ENCODE measurements at regions not wholly inside any gene's neighbourhood (a gene's known extent, or its start where the extent isn't known, plus 50 kb on each side); places are given as distances from the start of the nearest gene placed in this dataset.

- no peak for DNase-seq
Observed at GRCh38 chr12:13670285-13670866, 311.0 kb downstream of the GRIN2B start.

- no peak for DNase-seq
Observed at GRCh38 chr12:13668880-13669279, 312.5 kb downstream of the GRIN2B start.

GRCh38 chr12:13666806-13667205 lies 314.6 kb downstream of the GRIN2B start:
- no peak for DNase-seq

GRCh38 chr12:13661005-13661887 lies 320.2 kb downstream of the GRIN2B start:
- DNase-seq = no peak

GRCh38 chr12:13654456-13654855 lies 326.9 kb downstream of the GRIN2B start:
- no peak for DNase-seq

- DNase-seq = no peak
Observed at GRCh38 chr12:13652105-13652504, 329.3 kb downstream of the GRIN2B start.

GRCh38 chr12:13635709-13636108 lies 345.7 kb downstream of the GRIN2B start:
- no peak for DNase-seq

GRCh38 chr12:13631873-13632272 lies 349.5 kb downstream of the GRIN2B start:
- DNase-seq = no peak

GRCh38 chr12:13630354-13630753 lies 351.0 kb downstream of the GRIN2B start:
- no peak for DNase-seq

- DNase-seq = no peak
Observed at GRCh38 chr12:13628067-13628466, 353.3 kb downstream of the GRIN2B start.

- DNase-seq = no peak
Observed at GRCh38 chr12:13627536-13627935, 353.9 kb downstream of the GRIN2B start.

- no peak for DNase-seq
Observed at GRCh38 chr12:13613297-13613696, 368.1 kb downstream of the GRIN2B start.

- no peak for DNase-seq
Observed at GRCh38 chr12:13609894-13610679, 371.3 kb downstream of the GRIN2B start.

GRCh38 chr12:13606290-13606689 lies 375.1 kb downstream of the GRIN2B start:
- no peak for DNase-seq

- DNase-seq = no peak
Observed at GRCh38 chr12:13603953-13604352, 377.4 kb downstream of the GRIN2B start.

- no peak for DNase-seq
Observed at GRCh38 chr12:13602172-13602571, 379.2 kb downstream of the GRIN2B start.

GRCh38 chr12:13599176-13599575 lies 382.2 kb downstream of the GRIN2B start:
- no peak for DNase-seq

GRCh38 chr12:13597837-13598236 lies 383.6 kb downstream of the GRIN2B start:
- DNase-seq = no peak

- DNase-seq = no peak
Observed at GRCh38 chr12:13597166-13597565, 384.2 kb downstream of the GRIN2B start.

- DNase-seq = no peak
Observed at GRCh38 chr12:13596714-13597113, 384.7 kb downstream of the GRIN2B start.

GRCh38 chr12:13595536-13596443 lies 385.6 kb downstream of the GRIN2B start:
- no peak for DNase-seq

GRCh38 chr12:13594731-13595514 lies 386.5 kb downstream of the GRIN2B start:
- no peak for DNase-seq

Measured in central memory CD4-positive, alpha-beta T cell (primary cell).